Uterus (tissue), 3 donors: ENCODE measurements at regions not wholly inside any gene's neighbourhood (a gene's known extent, or its start where the extent isn't known, plus 50 kb on each side); places are given as distances from the start of the nearest gene placed in this dataset.

Experiments used
- DNase-seq, 2 donors: peaks; one replicate each; pipeline ENCODE4 v3.0.0-alpha.2; 2019 to 2020
- H3K27ac ChIP-seq, 2 donors: fragments of 200-600 bp; sonication (generic); 1 replicate in 1 of 2; 2 replicates in 1 of 2; pipeline ENCODE4 v1.5.1; 2016 to 2018
- H3K27me3 ChIP-seq, 2 donors: fragments of 200-600 bp; sonication (generic); one replicate each; pipeline ENCODE4 v1.5.1; 2018 to 2019; ENCODE audit warnings: control low read depth in 1 of 2
- H3K36me3 ChIP-seq, 2 donors: fragments of 200-600 bp; sonication (generic); one replicate each; pipeline ENCODE4 v1.5.1; 2019; ENCODE audit warnings: control low read depth in 1 of 2
- H3K4me1 ChIP-seq, 2 donors: fragments of 200-600 bp; sonication (generic); one replicate each; pipeline ENCODE4 v1.5.1; 2018 to 2019; ENCODE audit warnings: control low read depth in 1 of 2
- H3K4me3 ChIP-seq, 2 donors: fragments of 200-600 bp; sonication (generic); 1 replicate in 1 of 2; 2 replicates in 1 of 2; pipeline ENCODE4 v1.5.1; 2018 to 2019; ENCODE audit warnings: mild to moderate bottlenecking in 1 of 2
- H3K9me3 ChIP-seq, 2 donors: fragments of 200-600 bp; sonication (generic); one replicate each; pipeline ENCODE4 v1.5.1; 2019; ENCODE audit warnings: control low read depth in 1 of 2
- CTCF ChIP-seq, 4 experiments: fragments of 200-600 bp in 2 of 4; fragments of 450-650 bp in 2 of 4; sonication (generic) in 2 of 4; IDR thresholded peaks; one replicate each; pipeline ENCODE4 v1.5.1; 2016 to 2019; ENCODE audit warnings: antibody characterized with exemption in 4 of 4, mild to moderate bottlenecking in 2 of 4, moderate library complexity in 1 of 4
- POLR2A ChIP-seq, 2 donors: fragments of 450-650 bp; IDR thresholded peaks; one replicate each; pipeline ENCODE4 v1.6.1; 2016; ENCODE audit warnings: antibody characterized with exemption in 2 of 2, mild to moderate bottlenecking in 1 of 2, moderate library complexity in 1 of 2
- intact Hi-C: fragments of 100-400 bp; cut with DNase I; formaldehyde crosslinking; loops from one replicate; pipeline ENCODE4 v1.15.1; 2023; ENCODE audit warnings: low total_unique reads
- donor health status: DM: yes; HTN: yes; CAD: no.

- Histone ChIP-seq H3K4me1 (no peaks in the 10 kb centered on the region), H3K36me3 (no peaks in the 10 kb centered on the region), H3K27me3 (no peaks in the 10 kb centered on the region), H3K4me3 (no peak overlapping the region), H3K27ac (no peak overlapping the region), H3K9me3 (no peaks in the 10 kb centered on the region)
- intact Hi-C loops = no loop called here
- TF ChIP-seq POLR2A (IDR thresholded peaks at IDR 0.05) (no peak), CTCF (IDR thresholded peaks at IDR 0.05) (no peak)
- DNase-seq = no peak
These were observed 245.8 kb downstream of the AACS start for GRCh38 chr12:125311050-125311449.

DNA sequence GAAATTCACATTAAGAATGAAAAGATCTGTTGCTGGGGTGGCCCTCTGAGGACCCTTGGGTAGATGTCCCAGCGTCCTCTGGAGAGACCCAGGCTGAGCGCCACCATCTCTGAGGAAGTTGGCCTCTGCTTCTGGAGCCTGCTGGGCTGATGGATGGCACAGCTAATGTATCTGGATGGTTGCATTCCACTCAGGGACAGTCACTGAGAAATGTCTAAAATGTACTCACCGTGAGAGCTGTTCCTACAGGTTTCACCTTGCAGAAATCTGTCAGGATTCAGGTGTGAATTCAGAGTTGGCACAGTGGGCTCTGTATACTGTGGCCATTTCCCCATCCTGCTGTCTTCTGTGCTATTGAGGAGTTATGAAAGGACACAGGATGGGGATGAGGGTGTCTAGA lies 247.2 kb downstream of the AACS start:
- Histone ChIP-seq H3K9me3 (no peaks in the 10 kb centered on the region), H3K4me1 (no peaks in the 10 kb centered on the region), H3K36me3 (no peaks in the 10 kb centered on the region), H3K4me3 (no peak overlapping the region), H3K27ac (no peak overlapping the region), H3K27me3 (no peaks in the 10 kb centered on the region)
- intact Hi-C loops = no loop called here
- no peak for DNase-seq
- TF ChIP-seq POLR2A (IDR thresholded peaks at IDR 0.05) (no peak), CTCF (IDR thresholded peaks at IDR 0.05) (no peak)

- intact Hi-C loops = no loop called here
- no peak for TF ChIP-seq POLR2A (IDR thresholded peaks at IDR 0.05)
- TF ChIP-seq CTCF (IDR thresholded peaks at IDR 0.05) = no peak
- H3K27me3 ChIP-seq = no peaks in the 10 kb centered on the region
- no peaks in the 10 kb centered on the region for H3K36me3 ChIP-seq
- no peak for DNase-seq
- no peak overlapping the region for H3K4me3 ChIP-seq
- no peaks in the 10 kb centered on the region for H3K4me1 ChIP-seq
- H3K27ac ChIP-seq = no peak overlapping the region
- no peaks in the 10 kb centered on the region for H3K9me3 ChIP-seq
These were observed 249.0 kb downstream of the AACS start for GRCh38 chr12:125314051-125314755.

GRCh38 chr12:125315771-125316170 lies 250.5 kb downstream of the AACS start:
- Histone ChIP-seq H3K9me3 (no peaks in the 10 kb centered on the region), H3K27me3 (no peaks in the 10 kb centered on the region), H3K36me3 (no peaks in the 10 kb centered on the region), H3K4me1 (no peaks in the 10 kb centered on the region), H3K4me3 (no peak overlapping the region), H3K27ac (no peak overlapping the region)
- intact Hi-C loops = no loop called here
- no peak for TF ChIP-seq POLR2A (IDR thresholded peaks at IDR 0.05)
- TF ChIP-seq CTCF (IDR thresholded peaks at IDR 0.05) = no peak
- no peak for DNase-seq

DNA sequence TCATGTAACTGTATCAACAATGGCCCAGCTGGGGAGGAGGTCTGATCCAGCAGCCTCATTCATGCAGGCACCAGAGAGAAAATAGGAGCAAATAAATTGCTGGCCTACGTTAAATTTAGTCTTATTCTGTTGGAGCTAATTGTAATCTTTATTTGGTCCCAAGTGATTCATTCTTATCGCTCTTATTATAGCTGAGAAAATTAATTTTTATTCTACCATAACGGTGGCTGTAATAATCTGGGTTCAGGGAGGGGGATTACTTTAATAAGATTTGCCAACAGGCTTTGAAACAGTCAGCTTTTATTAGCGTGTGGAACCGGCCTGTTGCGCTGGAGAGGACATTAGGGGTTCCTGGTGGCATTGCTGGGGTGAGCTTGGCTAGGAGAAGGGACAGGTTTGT lies 254.9 kb downstream of the AACS start:
- Histone ChIP-seq H3K27me3 (no peaks in the 10 kb centered on the region), H3K27ac (no peak overlapping the region), H3K4me1 (no peaks in the 10 kb centered on the region), H3K4me3 (no peak overlapping the region), H3K36me3 (no peaks in the 10 kb centered on the region), H3K9me3 (no peaks in the 10 kb centered on the region)
- intact Hi-C loops = no loop called here
- no peak for TF ChIP-seq POLR2A (IDR thresholded peaks at IDR 0.05)
- TF ChIP-seq CTCF (IDR thresholded peaks at IDR 0.05) = no peak
- no peak for DNase-seq
